PFSK-1 (cell line): ENCODE measurements at regions not wholly inside any gene's neighbourhood (a gene's known extent, or its start where the extent isn't known, plus 50 kb on each side); places are given as distances from the start of the nearest gene placed in this dataset.

ENCODE experiments used
- FOXP2 ChIP-seq: optimal IDR thresholded peaks from 2 replicates; pipeline ENCODE3; 2011; ENCODE audit warnings: borderline replicate concordance, control low read depth, inconsistent platforms; ENCODE audit not compliant: insufficient read depth; ENCODE audit errors: extremely low read length, extremely low read depth
- POLR2AphosphoS5 ChIP-seq: IDR thresholded peaks from 2 replicates; pipeline ENCODE4 v1.6.1; 2012; ENCODE audit warnings: low read depth, mild to moderate bottlenecking, control low read depth, low read length, moderate library complexity
- REST ChIP-seq, 2 experiments: IDR thresholded peaks; 2 replicates each; pipeline versions ENCODE4 v1.6.1 to v1.8.0; 2011 to 2012; ENCODE audit warnings: low read depth in 2 of 2, low read length in 2 of 2, control low read depth in 1 of 2, inconsistent platforms in 1 of 2, mild to moderate bottlenecking in 1 of 2, moderate library complexity in 1 of 2; ENCODE audit not compliant: insufficient read depth in 1 of 2
- SIN3A ChIP-seq: IDR thresholded peaks from 2 replicates; pipeline ENCODE4 v1.6.1; 2012; ENCODE audit warnings: mild to moderate bottlenecking, low read length, moderate library complexity, borderline replicate concordance; ENCODE audit not compliant: insufficient read depth
- TAF1 ChIP-seq: IDR thresholded peaks from 2 replicates; pipeline ENCODE4 v1.6.1; 2012; ENCODE audit warnings: low read length, control low read depth, borderline replicate concordance; ENCODE audit not compliant: insufficient read depth

- TF ChIP-seq SIN3A, result no peak
- TF ChIP-seq FOXP2, result no peak
- no peak for TF ChIP-seq POLR2AphosphoS5
- TF ChIP-seq REST (IDR thresholded peaks at IDR 0.05; ENCODE audit: insufficient read depth in 1 of 2, low read depth in 2 of 2, low read length in 2 of 2), result no peak
- TF ChIP-seq TAF1, result no peak
These were observed 600.0 kb upstream of the CELF2 start for GRCh38 chr10:10417671-10418070.

GRCh38 chr10:10418387-10418786, 599.3 kb upstream of the CELF2 start:
- no peak for TF ChIP-seq FOXP2
- TF ChIP-seq POLR2AphosphoS5, result no peak
- TF ChIP-seq TAF1, result no peak
- TF ChIP-seq REST (IDR thresholded peaks at IDR 0.05; ENCODE audit: insufficient read depth in 1 of 2, low read depth in 2 of 2, low read length in 2 of 2), result no peak
- no peak for TF ChIP-seq SIN3A

GRCh38 chr10:10421071-10421470, 596.6 kb upstream of the CELF2 start:
- TF ChIP-seq TAF1 (no peak), POLR2AphosphoS5 (no peak), FOXP2 (no peak), SIN3A (no peak), REST (IDR thresholded peaks at IDR 0.05; ENCODE audit: insufficient read depth in 1 of 2, low read depth in 2 of 2, low read length in 2 of 2) (no peak)

- TF ChIP-seq POLR2AphosphoS5, result no peak
- no peak for TF ChIP-seq TAF1
- no peak for TF ChIP-seq REST (IDR thresholded peaks at IDR 0.05; ENCODE audit: insufficient read depth in 1 of 2, low read depth in 2 of 2, low read length in 2 of 2)
- TF ChIP-seq SIN3A, result no peak
- TF ChIP-seq FOXP2, result no peak
These were observed 586.1 kb upstream of the CELF2 start for GRCh38 chr10:10431422-10432066.

- no peak for TF ChIP-seq REST (IDR thresholded peaks at IDR 0.05; ENCODE audit: insufficient read depth in 1 of 2, low read depth in 2 of 2, low read length in 2 of 2)
- no peak for TF ChIP-seq TAF1
- TF ChIP-seq FOXP2, result no peak
- TF ChIP-seq SIN3A, result no peak
These were observed 585.2 kb upstream of the CELF2 start for GRCh38 chr10:10432296-10433035.
